ENCODE measurements at regions not wholly inside any gene's neighbourhood (a gene's known extent, or its start where the extent isn't known, plus 50 kb on each side); places are given as distances from the start of the nearest gene placed in this dataset.

- Mint-ChIP-seq H3K36me3 (no peaks in the 10 kb centered on the region), H3K27ac (no peak overlapping the region), H3K4me3 (no peak overlapping the region), H3K27me3 (ENCODE audit: low read depth in 3 of 3) (no peaks in the 10 kb centered on the region), H3K9me3 (peaks cover 2 to 33% (median 22%) of the 10 kb centered on the region in 6 donors), H3K4me1 (no peaks in the 10 kb centered on the region)
- DNase-seq, result no peak
These were observed 53.0 kb upstream of the GPC6 start for GRCh38 chr13:93173654-93174053.

- no peak for DNase-seq
- Mint-ChIP-seq H3K36me3 (no peaks in the 10 kb centered on the region), H3K4me3 (no peak overlapping the region), H3K27me3 (ENCODE audit: low read depth in 3 of 3) (no peaks in the 10 kb centered on the region), H3K27ac (no peak overlapping the region), H3K4me1 (no peaks in the 10 kb centered on the region), H3K9me3 (peaks cover 2 to 33% (median 20%) of the 10 kb centered on the region in 6 donors)
These were observed 52.3 kb upstream of the GPC6 start for GRCh38 chr13:93174260-93174659.

All from immature natural killer cell (primary cell).